GM10248 (cell line): ENCODE measurements at regions not wholly inside any gene's neighbourhood (a gene's known extent, or its start where the extent isn't known, plus 50 kb on each side); places are given as distances from the start of the nearest gene placed in this dataset.

Experiments used
- CTCF ChIA-PET: fragments of 300-600 bp; sonication (Branson Sonifier 250); formaldehyde crosslinking; extraction: SDS; loops from one replicate; lab custom pipeline; 2021; ENCODE audit warnings: antibody characterized with exemption; lab: Yijun Ruan, JAX
- POLR2A ChIA-PET: fragments of 350-650 bp; sonication (Branson Sonifier 250); formaldehyde crosslinking; extraction: SDS; loops from one replicate; lab custom pipeline; 2020; ENCODE audit warnings: antibody characterized with exemption; lab: Yijun Ruan, JAX
- DNase-seq: peaks from one replicate; pipeline ENCODE4 v3.0.0; 2012; ENCODE audit errors: extremely low spot score
- TF ChIP-seq, protein P1 (sequence below): IDR thresholded peaks from 2 replicates; pipeline ENCODE4 v1.5.1; 2012; ENCODE audit warnings: mild to moderate bottlenecking, low read depth; ENCODE audit errors: extremely low read depth, missing control alignments, control extremely low read depth

DNA sequence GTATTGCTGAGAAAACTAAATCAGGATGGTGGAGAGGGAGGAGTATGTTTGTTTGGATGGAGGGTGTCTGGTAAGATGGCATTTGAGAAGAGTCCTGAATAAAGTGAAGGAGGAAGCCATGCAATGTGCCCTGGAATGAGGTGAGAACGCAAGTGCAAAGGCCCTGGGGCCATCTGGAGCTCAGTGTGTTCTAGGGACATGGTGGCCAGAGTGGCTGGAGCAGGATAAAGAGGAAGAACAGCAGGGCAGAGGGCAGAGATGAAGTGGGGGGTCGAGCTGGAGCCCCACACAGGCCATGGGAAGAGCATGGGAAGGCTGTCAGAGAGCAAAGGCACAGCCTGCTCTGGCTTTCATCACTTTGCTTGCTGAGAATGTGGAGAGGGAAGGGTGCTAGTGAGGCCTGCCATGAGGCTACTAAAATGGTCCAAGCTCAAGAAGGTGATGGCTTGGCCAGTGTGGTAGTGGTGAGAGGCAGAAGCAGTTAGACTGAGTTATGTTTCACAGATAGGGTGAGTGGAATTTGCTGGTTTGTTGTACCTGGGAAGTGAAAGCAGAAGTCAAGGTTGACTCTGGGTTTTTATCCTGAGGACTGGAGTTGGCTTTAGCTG lies 234.1 kb downstream of the FOXL1 start:
- DNase-seq = no peak
- CTCF ChIA-PET = no interaction called here
- TF ChIP-seq, protein P1, sequence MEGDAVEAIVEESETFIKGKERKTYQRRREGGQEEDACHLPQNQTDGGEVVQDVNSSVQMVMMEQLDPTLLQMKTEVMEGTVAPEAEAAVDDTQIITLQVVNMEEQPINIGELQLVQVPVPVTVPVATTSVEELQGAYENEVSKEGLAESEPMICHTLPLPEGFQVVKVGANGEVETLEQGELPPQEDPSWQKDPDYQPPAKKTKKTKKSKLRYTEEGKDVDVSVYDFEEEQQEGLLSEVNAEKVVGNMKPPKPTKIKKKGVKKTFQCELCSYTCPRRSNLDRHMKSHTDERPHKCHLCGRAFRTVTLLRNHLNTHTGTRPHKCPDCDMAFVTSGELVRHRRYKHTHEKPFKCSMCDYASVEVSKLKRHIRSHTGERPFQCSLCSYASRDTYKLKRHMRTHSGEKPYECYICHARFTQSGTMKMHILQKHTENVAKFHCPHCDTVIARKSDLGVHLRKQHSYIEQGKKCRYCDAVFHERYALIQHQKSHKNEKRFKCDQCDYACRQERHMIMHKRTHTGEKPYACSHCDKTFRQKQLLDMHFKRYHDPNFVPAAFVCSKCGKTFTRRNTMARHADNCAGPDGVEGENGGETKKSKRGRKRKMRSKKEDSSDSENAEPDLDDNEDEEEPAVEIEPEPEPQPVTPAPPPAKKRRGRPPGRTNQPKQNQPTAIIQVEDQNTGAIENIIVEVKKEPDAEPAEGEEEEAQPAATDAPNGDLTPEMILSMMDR = no peak
- POLR2A ChIA-PET = no interaction called here

DNA sequence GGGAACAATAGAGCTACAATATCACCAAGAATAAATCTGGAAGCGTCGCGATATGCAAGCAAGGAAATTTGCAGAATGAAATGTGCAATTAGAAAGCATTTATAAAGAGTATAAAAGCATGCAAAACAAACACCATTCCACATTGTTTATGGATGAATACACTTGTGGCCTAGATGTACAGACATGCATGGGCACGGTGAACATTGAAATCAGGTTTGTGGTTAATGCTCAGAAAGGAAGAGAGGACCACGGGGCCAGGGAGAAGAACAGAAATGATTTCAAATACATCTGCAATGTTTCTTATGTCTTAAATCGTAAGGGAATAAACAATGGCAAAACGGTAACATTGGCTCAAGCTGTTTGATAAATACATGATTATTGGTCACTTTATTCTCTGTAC lies 235.9 kb downstream of the FOXL1 start:
- CTCF ChIA-PET = interaction anchor here (0.8 kb wide), 1 partner anchor 211 kb away, joined by 3 read pairs; no protein-coding TSS in a partner anchor
- TF ChIP-seq, protein P1 = no peak
- no peak for DNase-seq
- POLR2A ChIA-PET = no interaction called here

DNA sequence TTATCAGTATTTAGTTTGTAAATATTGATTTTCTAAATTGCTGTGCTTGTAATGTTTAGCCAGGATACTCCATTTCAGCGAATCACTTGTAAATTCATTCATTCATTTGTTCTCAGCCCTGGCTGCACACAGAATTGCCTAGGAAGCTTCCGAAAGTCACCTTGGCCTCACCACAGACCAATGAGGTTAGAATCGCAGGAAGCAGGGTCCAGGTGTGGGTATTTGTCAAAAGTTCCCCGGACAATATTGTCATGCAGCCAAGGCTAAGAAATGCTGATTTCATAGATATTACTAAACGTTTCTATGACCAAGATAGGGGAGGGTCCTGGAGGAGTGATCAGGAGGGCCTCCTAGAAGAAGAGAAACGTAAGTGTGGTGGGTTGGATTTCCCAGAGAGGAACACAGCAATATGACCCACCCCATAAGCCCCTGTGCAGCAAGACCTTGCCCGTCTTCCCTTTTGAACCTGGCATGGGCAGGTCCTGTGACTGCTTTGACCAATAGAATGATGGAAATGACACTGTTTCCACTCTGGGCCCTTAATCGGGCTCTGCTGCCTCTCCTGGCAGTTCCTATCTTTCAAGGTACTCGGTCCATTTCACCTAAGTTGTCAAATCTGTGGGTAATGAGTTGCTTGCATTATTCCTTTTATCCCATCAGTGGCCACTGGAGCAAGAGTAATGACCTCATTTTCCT lies 238.7 kb downstream of the FOXL1 start:
- CTCF ChIA-PET = no interaction called here
- TF ChIP-seq, protein P1 = no peak
- POLR2A ChIA-PET = no interaction called here
- no peak for DNase-seq

DNA sequence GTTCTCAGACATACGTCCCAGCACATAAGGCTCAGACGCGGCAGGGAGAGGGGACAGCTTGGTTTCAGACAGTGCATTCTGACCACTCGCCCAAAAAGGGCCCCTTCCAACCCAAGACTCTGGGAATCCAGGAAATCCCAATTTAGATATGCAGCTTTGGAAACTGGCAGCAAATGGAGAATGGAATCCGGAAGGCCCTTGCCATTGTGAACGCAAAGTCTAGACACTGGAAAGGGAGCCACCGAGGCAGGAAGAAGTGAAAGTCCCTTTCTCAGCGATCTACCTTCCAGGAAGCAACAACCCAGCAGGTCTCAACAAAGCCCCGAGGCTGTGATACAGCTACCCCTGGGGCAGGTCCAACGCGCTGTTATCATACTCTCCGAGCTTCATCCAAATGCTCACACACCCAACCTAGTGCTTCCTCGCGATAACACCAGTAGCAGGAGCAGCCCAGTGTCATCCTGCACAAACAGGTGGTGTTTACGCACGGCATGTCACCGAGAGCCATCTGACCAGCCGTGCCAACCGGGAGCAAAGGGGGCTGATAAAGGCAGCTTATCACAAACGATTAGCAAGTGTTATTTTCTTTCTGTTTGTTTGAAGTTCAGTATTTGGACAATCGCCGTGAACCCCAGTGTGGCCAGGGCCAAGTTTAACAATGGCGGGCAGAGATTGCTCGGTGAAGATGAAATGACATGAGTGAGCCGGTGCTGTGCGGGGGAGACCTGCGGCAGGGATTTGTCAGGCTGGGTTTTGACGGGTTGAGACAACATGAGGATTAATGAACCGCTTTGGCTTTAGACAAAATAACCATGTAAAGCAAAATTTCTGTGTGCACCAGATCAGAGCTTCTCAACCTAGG lies 240.6 kb downstream of the FOXL1 start:
- POLR2A ChIA-PET = no interaction called here
- TF ChIP-seq, protein P1 = no peak
- CTCF ChIA-PET = no interaction called here
- no peak for DNase-seq

DNA sequence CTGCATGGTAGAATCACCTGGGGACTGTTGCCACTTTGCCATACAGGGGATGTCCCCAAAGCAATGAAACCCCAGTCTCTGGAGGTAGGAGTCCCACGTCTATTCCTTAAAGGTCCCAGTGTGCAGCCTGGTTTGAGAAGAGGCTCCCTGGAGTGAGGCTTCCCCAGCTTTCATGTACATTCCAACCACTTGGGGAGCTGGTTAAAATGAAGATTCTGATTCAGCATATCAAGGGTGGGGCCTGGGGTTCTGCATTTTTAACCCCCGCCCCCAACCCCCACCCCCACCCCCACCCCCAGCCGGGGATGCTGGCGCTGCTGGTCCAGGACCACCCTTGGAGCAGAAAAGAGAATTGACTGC lies 241.2 kb downstream of the FOXL1 start:
- ChIA-PET CTCF (no interaction called here), POLR2A (no interaction called here)
- TF ChIP-seq, protein P1 = no peak
- DNase-seq = no peak

DNA sequence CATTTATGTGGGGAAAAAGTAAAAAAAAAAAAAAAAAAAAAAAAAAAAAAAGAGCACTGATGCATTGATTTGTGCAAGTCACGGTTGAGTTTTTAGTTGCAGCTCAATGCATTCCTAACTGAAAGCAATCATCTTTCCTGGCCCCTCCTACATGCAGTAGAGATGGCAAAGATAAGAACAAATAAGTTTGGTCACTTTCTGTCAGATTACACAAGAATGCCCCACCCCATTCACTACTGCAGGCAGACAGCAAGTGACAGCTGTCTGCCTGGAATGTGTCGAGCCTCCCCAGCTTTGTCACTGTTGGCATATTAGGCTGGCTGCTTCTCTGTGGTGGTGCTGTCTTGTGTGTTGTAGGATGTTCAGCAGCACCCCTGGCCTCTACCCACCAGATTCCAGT lies 243.5 kb downstream of the FOXL1 start:
- POLR2A ChIA-PET = no interaction called here
- CTCF ChIA-PET = no interaction called here
- no peak for DNase-seq
- TF ChIP-seq, protein P1 = no peak
